ENCODE measurements at regions not wholly inside any gene's neighbourhood (a gene's known extent, or its start where the extent isn't known, plus 50 kb on each side); places are given as distances from the start of the nearest gene placed in this dataset.
A peak's percentile ranks its signal among the peaks of the same experiment; 100 is the strongest.

DNA sequence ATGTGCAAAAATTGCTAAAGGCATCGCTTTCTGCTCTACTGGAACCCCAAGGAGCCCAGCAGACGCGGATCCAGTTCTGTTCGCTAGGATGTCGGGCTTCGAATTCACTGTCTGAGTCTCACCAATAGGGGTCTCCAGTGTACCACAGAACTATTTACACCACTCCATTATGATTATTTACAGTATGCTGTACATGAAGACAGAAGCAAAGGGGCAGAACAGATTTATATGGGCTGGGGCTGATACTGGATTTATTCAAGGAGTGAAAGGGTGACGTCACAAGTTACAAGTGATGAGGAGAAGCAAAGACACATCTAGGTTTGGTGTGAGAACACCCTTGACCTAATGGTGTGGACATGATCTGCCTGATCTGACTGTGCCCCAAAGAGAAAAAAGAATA, 185.3 kb upstream of the ATP5MC3 start:
- Histone ChIP-seq H3K27ac (no peak overlapping the region), H3K36me3 (replicated peaks in 1 of 2) (no peaks in the 10 kb centered on the region), H3K9me3 (replicated peaks in 1 of 3) (no peaks in the 10 kb centered on the region), H3K4me1 (replicated peaks in 1 of 2) (peaks cover 0 to 5% of the 10 kb centered on the region in 2 donors), H3K4me3 (no peak overlapping the region), H3K27me3 (peaks cover 7% of the 10 kb centered on the region)
- WGBS, 4 donors, result 1 to 5% (median 4%) methylated on average over 7 of the region's 7 CpGs
- intact Hi-C loops (cut with DNase I), result loop anchor here in 1 of 2 donors (5.0 to 10.0 kb wide), 2 partner anchors 318 to 725 kb away; partner anchors contain the start of gene HOXD13
- no peak for TF ChIP-seq POLR2A (IDR thresholded peaks at IDR 0.05)
- TF ChIP-seq, protein P1, sequence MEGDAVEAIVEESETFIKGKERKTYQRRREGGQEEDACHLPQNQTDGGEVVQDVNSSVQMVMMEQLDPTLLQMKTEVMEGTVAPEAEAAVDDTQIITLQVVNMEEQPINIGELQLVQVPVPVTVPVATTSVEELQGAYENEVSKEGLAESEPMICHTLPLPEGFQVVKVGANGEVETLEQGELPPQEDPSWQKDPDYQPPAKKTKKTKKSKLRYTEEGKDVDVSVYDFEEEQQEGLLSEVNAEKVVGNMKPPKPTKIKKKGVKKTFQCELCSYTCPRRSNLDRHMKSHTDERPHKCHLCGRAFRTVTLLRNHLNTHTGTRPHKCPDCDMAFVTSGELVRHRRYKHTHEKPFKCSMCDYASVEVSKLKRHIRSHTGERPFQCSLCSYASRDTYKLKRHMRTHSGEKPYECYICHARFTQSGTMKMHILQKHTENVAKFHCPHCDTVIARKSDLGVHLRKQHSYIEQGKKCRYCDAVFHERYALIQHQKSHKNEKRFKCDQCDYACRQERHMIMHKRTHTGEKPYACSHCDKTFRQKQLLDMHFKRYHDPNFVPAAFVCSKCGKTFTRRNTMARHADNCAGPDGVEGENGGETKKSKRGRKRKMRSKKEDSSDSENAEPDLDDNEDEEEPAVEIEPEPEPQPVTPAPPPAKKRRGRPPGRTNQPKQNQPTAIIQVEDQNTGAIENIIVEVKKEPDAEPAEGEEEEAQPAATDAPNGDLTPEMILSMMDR (IDR thresholded peaks at IDR 0.05), result peak; percentile 62 to 81 (median 80)
- DNase-seq, result peak in 6 of 7 donors; percentile 18 to 58 (median 36)

DNA sequence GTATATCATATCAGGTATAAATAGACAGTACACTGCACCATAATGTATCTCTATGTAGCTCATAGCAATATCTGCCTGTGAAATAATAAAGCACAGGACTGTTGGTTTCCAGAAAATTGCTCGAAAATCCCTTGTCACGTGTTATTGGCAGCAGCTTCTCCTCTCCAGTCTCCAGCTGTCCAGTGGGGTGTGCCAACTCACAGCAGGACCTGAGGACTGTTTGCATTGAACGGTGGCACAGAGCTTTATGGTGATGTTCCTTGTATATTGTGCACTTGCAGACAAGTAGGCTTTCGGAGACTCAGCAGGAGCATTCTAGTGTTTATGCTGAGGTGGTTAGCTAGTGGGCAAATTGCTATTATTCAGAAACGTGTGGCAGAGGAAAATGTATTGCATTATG, 182.2 kb upstream of the ATP5MC3 start:
- Histone ChIP-seq H3K4me1 (replicated peaks in 1 of 2) (peaks cover 0 to 5% of the 10 kb centered on the region in 2 donors), H3K9me3 (replicated peaks in 1 of 3) (no peaks in the 10 kb centered on the region), H3K27ac (no peak overlapping the region), H3K4me3 (no peak overlapping the region), H3K27me3 (peaks cover 7% of the 10 kb centered on the region), H3K36me3 (replicated peaks in 1 of 2) (no peaks in the 10 kb centered on the region)
- 57 to 69% (median 63%) methylated on average over 5 of the region's 5 CpGs for WGBS, 4 donors
- intact Hi-C loops (cut with DNase I), result loop anchor here in 1 of 2 donors (10.0 kb wide), 1 partner anchor 321 kb away; no protein-coding TSS in a partner anchor
- TF ChIP-seq, protein P1 (IDR thresholded peaks at IDR 0.05), result no peak
- no peak for TF ChIP-seq POLR2A (IDR thresholded peaks at IDR 0.05)
- DNase-seq, result no peak

DNA sequence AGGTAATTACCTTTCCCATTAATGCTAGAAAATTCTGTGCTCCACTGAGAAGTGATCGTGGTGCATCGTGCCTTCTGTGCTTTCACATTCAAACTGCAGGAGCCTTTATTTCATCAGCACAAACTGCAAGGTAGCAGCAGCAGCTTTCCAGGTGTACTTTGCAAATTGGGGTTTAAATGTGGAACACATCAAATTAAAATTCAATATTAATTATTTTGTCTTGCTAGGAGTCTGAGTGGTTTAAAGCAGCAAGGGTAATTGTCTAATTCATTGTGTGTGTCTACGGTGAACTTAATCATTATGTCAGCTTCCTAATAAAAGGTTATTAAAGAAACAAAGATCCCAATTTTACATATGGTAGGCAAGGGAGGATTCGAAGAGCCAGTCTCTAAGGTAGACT, 180.8 kb upstream of the ATP5MC3 start:
- Histone ChIP-seq H3K27ac (no peak overlapping the region), H3K4me1 (replicated peaks in 1 of 2) (peaks cover 0 to 5% of the 10 kb centered on the region in 2 donors), H3K4me3 (no peak overlapping the region), H3K27me3 (peaks cover 7% of the 10 kb centered on the region), H3K9me3 (replicated peaks in 1 of 3) (no peaks in the 10 kb centered on the region), H3K36me3 (replicated peaks in 1 of 2) (no peaks in the 10 kb centered on the region)
- intact Hi-C loops (cut with DNase I), result loop anchor here in 1 of 2 donors (10.0 kb wide), 1 partner anchor 322 kb away; no protein-coding TSS in a partner anchor
- TF ChIP-seq POLR2A (IDR thresholded peaks at IDR 0.05), result no peak
- TF ChIP-seq, protein P1 (IDR thresholded peaks at IDR 0.05), result no peak
- DNase-seq, result no peak
- 87 to 94% (median 89%) methylated on average over 4 of the region's 4 CpGs for WGBS, 4 donors

DNA sequence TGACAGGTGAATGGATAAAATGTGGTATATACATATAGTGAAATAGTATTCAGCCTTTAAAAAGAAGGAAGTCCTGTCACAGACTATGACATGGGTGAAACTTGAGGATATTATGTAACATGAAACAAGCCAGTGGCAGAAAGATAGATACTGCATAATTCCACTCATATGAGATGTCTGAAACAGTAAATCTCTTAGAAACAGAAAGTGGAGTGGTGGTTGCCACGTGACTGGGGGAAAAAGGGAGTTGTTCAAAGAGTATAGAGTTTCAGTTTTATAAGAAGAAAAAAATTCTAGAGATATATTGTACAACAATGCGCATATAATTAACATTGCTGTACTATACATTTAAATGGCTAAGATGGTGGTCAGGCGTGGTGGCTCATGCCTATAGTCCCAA, 178.2 kb upstream of the ATP5MC3 start:
- DNase-seq, result no peak
- H3K27ac ChIP-seq, result no peak overlapping the region
- no peaks in the 10 kb centered on the region for H3K4me1 ChIP-seq (replicated peaks in 1 of 2)
- 69 to 82% (median 72%) methylated on average over 3 of the region's 3 CpGs for WGBS, 4 donors
- no peaks in the 10 kb centered on the region for H3K36me3 ChIP-seq (replicated peaks in 1 of 2)
- no peak overlapping the region for H3K4me3 ChIP-seq
- no peaks in the 10 kb centered on the region for H3K9me3 ChIP-seq (replicated peaks in 1 of 3)
- TF ChIP-seq, protein P1 (IDR thresholded peaks at IDR 0.05), result no peak
- no peak for TF ChIP-seq POLR2A (IDR thresholded peaks at IDR 0.05)
- intact Hi-C loops (cut with DNase I), result loop anchor here in 1 of 2 donors (10.0 kb wide), 1 partner anchor 325 kb away; no protein-coding TSS in a partner anchor
- H3K27me3 ChIP-seq, result no peaks in the 10 kb centered on the region
